ENCODE measurements at regions not wholly inside any gene's neighbourhood (a gene's known extent, or its start where the extent isn't known, plus 50 kb on each side); places are given as distances from the start of the nearest gene placed in this dataset.

GRCh38 chr2:2646433-2647051 is 315.5 kb upstream of the MYT1L start:
- TF ChIP-seq POLR2A (IDR thresholded peaks at IDR 0.05) (no peak), CTCF (IDR thresholded peaks at IDR 0.05 in 4 of 5, conservative IDR thresholded peaks at IDR 0.05 in 1 of 5) (no peak)

All from gastrocnemius medialis (tissue), 4 donors.